Lung (tissue), 11 donors: ENCODE measurements at regions not wholly inside any gene's neighbourhood (a gene's known extent, or its start where the extent isn't known, plus 50 kb on each side); places are given as distances from the start of the nearest gene placed in this dataset.

Experiments
- ATAC-seq: fragments of 200-7000 bp; cut with Tn5 transposase; one replicate; pipeline ENCODE4 v1.9.1; 2020; ENCODE audit warnings: moderate number of reproducible peaks; ENCODE audit not compliant: insufficient read depth, low FRiP score
- DNase-seq, 3 donors: peaks; one replicate each; pipeline ENCODE4 v3.0.0-alpha.2; 2013 to 2017
- H3K27ac ChIP-seq, 2 donors: one replicate each; pipeline ENCODE4 v1.5.1; 2013; ENCODE audit warnings: mild to moderate bottlenecking in 2 of 2, moderate library complexity in 2 of 2, control low read depth in 1 of 2, inconsistent platforms in 1 of 2, low read depth in 1 of 2, low read length in 1 of 2
- H3K27me3 ChIP-seq, 3 donors: one replicate each; pipeline ENCODE4 v1.5.1; 2013; ENCODE audit warnings: low read length in 2 of 3; ENCODE audit not compliant: control insufficient read depth in 3 of 3, insufficient read depth in 3 of 3
- H3K36me3 ChIP-seq, 4 donors: one replicate each; pipeline ENCODE4 v1.5.1; 2013; ENCODE audit warnings: low read length in 4 of 4, mild to moderate bottlenecking in 1 of 4, moderate library complexity in 1 of 4; ENCODE audit not compliant: control insufficient read depth in 4 of 4, insufficient read depth in 4 of 4
- H3K4me1 ChIP-seq, 5 donors: one replicate each; pipeline ENCODE4 v1.5.1; 2013; ENCODE audit warnings: low read length in 5 of 5, mild to moderate bottlenecking in 2 of 5, moderate library complexity in 1 of 5; ENCODE audit not compliant: control insufficient read depth in 5 of 5, insufficient read depth in 5 of 5
- H3K4me3 ChIP-seq: one replicate; pipeline ENCODE4 v1.5.1; 2013; ENCODE audit warnings: mild to moderate bottlenecking, control low read depth, moderate library complexity
- H3K9ac ChIP-seq, 2 donors: one replicate each; pipeline ENCODE4 v1.5.1; 2013; ENCODE audit warnings: low read length in 2 of 2, control low read depth in 1 of 2; ENCODE audit not compliant: insufficient read depth in 1 of 2
- H3K9me3 ChIP-seq, 4 donors: one replicate each; pipeline ENCODE4 v1.5.1; 2013; ENCODE audit warnings: low read length in 3 of 4, mild to moderate bottlenecking in 1 of 4, moderate library complexity in 1 of 4; ENCODE audit not compliant: control insufficient read depth in 4 of 4, insufficient read depth in 3 of 4
- WGBS, 2 donors: extraction: QIAGEN DNeasy Blood & Tissue Kit; methylation state at CpG; one replicate each; pipeline ENCODE4 v1.1.7; 2013; 5-methylcytosine and 5-hydroxymethylcytosine counted together
- TF ChIP-seq, protein P1 (sequence below): IDR thresholded peaks from 2 replicates; pipeline ENCODE4 v1.5.1; 2012; ENCODE audit warnings: mild to moderate bottlenecking; ENCODE audit errors: control extremely low read depth, extremely low read depth
- donor health status: control.
- donor health status: control.
- donor health status: Bipolar disorder and iron deficiency.
- donor health status: healthy.
- donor health status: DM: yes; HTN: yes; CAD: no.

DNA sequence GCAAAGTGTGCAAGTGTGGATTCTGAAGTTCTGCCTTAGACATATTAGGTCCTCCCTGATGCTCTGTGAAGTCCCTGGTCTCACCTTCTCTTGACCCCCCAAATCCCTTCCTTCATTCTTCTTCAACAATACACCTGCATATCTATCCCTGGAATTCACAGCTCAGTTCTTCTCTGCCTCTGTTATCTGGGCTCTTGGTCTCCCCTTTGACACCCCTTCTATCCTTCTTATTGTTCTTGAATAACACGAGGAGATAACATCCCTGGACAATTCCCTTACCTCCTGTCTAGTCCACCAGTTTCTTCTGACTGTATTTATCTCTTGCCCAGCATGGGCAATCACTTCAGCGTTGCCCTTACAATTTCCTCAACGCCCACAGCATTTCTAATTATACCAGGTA is 104.8 kb upstream of the ATG10 start:
- 80 to 91% methylated on average over 3 of the region's 3 CpGs for WGBS, 2 donors
- Histone ChIP-seq H3K9me3 (no peaks in the 10 kb centered on the region), H3K27me3 (no peaks in the 10 kb centered on the region), H3K27ac (no peak overlapping the region), H3K36me3 (no peaks in the 10 kb centered on the region), H3K4me1 (peaks cover 0 to 8% (median 0%) of the 10 kb centered on the region in 5 donors), H3K4me3 (no peak overlapping the region), H3K9ac (no peak overlapping the region)
- DNase-seq (no peak), ATAC-seq (no peak)
- TF ChIP-seq, protein P1, sequence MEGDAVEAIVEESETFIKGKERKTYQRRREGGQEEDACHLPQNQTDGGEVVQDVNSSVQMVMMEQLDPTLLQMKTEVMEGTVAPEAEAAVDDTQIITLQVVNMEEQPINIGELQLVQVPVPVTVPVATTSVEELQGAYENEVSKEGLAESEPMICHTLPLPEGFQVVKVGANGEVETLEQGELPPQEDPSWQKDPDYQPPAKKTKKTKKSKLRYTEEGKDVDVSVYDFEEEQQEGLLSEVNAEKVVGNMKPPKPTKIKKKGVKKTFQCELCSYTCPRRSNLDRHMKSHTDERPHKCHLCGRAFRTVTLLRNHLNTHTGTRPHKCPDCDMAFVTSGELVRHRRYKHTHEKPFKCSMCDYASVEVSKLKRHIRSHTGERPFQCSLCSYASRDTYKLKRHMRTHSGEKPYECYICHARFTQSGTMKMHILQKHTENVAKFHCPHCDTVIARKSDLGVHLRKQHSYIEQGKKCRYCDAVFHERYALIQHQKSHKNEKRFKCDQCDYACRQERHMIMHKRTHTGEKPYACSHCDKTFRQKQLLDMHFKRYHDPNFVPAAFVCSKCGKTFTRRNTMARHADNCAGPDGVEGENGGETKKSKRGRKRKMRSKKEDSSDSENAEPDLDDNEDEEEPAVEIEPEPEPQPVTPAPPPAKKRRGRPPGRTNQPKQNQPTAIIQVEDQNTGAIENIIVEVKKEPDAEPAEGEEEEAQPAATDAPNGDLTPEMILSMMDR, result no peak

DNA sequence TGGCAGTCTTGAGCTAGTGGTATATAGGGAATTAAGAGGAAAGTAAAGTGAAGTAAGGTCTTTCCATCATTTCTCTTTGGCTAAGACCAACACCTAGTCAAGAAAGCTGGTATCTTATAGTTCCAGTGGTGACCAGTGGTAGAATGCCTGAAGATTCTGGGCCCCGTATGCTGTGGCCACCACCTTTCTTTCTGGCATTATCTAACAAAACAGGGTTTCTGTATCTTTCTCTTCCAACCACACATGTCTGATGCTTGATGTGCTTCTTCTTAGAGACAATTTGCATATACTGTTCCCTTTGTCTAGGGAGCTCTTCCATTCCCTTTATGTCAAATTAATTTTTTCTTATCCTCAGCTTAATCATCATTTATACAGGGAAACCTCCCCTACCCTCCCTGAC is 109.9 kb upstream of the SSBP2 start:
- H3K9me3 ChIP-seq, result no peaks in the 10 kb centered on the region
- H3K4me3 ChIP-seq, result no peak overlapping the region
- ATAC-seq, result no peak
- H3K36me3 ChIP-seq, result no peaks in the 10 kb centered on the region
- no peak for DNase-seq
- H3K27me3 ChIP-seq, result no peaks in the 10 kb centered on the region
- 91 to 93% methylated on average over 1 of the region's 1 CpG for WGBS, 2 donors
- no peak overlapping the region for H3K9ac ChIP-seq
- TF ChIP-seq, protein P1, result no peak
- peaks cover 0 to 22% (median 0%) of the 10 kb centered on the region in 5 donors for H3K4me1 ChIP-seq
- H3K27ac ChIP-seq, result no peak overlapping the region

DNA sequence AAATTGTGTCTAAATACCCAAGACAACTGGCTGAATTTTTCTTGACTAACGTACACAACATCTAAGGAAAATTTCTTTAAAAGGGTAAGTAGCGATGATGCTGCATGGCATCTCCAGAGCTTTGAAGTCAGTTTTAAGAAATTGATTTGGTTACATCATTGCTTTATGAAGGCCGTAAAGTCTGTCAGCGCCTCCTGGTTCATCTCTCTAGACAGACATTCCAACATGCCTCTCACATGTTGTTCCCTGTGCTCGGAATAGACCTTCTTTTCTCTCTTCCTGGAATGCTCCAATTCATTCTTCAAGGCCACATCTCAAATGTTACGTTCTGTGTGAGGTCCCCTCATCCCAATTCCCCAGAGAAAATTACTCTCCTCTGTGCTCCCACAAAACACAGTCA is 108.7 kb upstream of the SSBP2 start:
- H3K9me3 ChIP-seq, result no peaks in the 10 kb centered on the region
- H3K4me1 ChIP-seq, result peaks cover 0 to 22% (median 3%) of the 10 kb centered on the region in 5 donors
- H3K4me3 ChIP-seq, result no peak overlapping the region
- no peak for DNase-seq
- no peaks in the 10 kb centered on the region for H3K27me3 ChIP-seq
- H3K9ac ChIP-seq, result no peak overlapping the region
- 93 to 94% methylated on average over 6 of the region's 6 CpGs for WGBS, 2 donors
- no peak for ATAC-seq
- TF ChIP-seq, protein P1, result no peak
- H3K36me3 ChIP-seq, result no peaks in the 10 kb centered on the region
- no peak overlapping the region for H3K27ac ChIP-seq
